GM12892 (cell line): ENCODE measurements at regions not wholly inside any gene's neighbourhood (a gene's known extent, or its start where the extent isn't known, plus 50 kb on each side); places are given as distances from the start of the nearest gene placed in this dataset.

ENCODE experiments used
- POLR2A ChIP-seq: IDR thresholded peaks from 2 replicates; pipeline ENCODE4 v1.6.1; 2011; ENCODE audit warnings: low read depth, low read length, control low read depth
- POLR2AphosphoS5 ChIP-seq: IDR thresholded peaks from 2 replicates; pipeline ENCODE4 v1.6.1; 2011; ENCODE audit warnings: low read depth, low read length, control low read depth

- no peak for TF ChIP-seq POLR2A
- TF ChIP-seq POLR2AphosphoS5: no peak
These were observed 2039.9 kb downstream of the EFNA5 start for GRCh38 chr5:105630803-105631202.
